Neuronal stem cell (in vitro differentiated cells): ENCODE measurements at regions not wholly inside any gene's neighbourhood (a gene's known extent, or its start where the extent isn't known, plus 50 kb on each side); places are given as distances from the start of the nearest gene placed in this dataset.
A peak's percentile ranks its signal among the peaks of the same experiment; 100 is the strongest.

ENCODE experiments used
- DNase-seq: peaks from one replicate; pipeline ENCODE4 v3.0.0-alpha.2; 2013; ENCODE audit warnings: low spot score
- H2AFZ ChIP-seq: one replicate; pipeline ENCODE4 v1.6.1; 2013; ENCODE audit warnings: mild to moderate bottlenecking, low read length, inconsistent platforms
- H2AK5ac ChIP-seq: 2 replicates; pipeline ENCODE4 v1.6.1; 2013; ENCODE audit warnings: low read depth, mild to moderate bottlenecking, inconsistent platforms, low read length, moderate library complexity, mixed read lengths
- H2BK120ac ChIP-seq: 2 replicates; pipeline ENCODE4 v1.6.1; 2013; ENCODE audit warnings: low read depth, mild to moderate bottlenecking, inconsistent platforms, low read length, moderate library complexity, mixed read lengths
- H2BK12ac ChIP-seq: one replicate; pipeline ENCODE4 v1.6.1; 2013; ENCODE audit warnings: low read length, inconsistent platforms
- H2BK15ac ChIP-seq: 2 replicates; pipeline ENCODE4 v1.6.1; 2013; ENCODE audit warnings: mild to moderate bottlenecking, low read length, inconsistent platforms, mixed read lengths
- H2BK5ac ChIP-seq: one replicate; pipeline ENCODE4 v1.6.1; 2013; ENCODE audit warnings: inconsistent platforms, mild to moderate bottlenecking, low read length, moderate library complexity
- H3K14ac ChIP-seq: one replicate; pipeline ENCODE4 v1.6.1; 2013; ENCODE audit warnings: low read length, inconsistent platforms
- H3K18ac ChIP-seq: 2 replicates; pipeline ENCODE4 v1.6.1; 2013; ENCODE audit warnings: low read length, inconsistent platforms
- H3K23ac ChIP-seq: 2 replicates; pipeline ENCODE4 v1.6.1; 2013; ENCODE audit warnings: low read depth, mild to moderate bottlenecking, mixed read lengths, low read length, inconsistent platforms; ENCODE audit not compliant: poor library complexity
- H3K27ac ChIP-seq: replicated peaks from 3 replicates; pipeline ENCODE4 v1.5.1; 2013; ENCODE audit warnings: low read length, inconsistent platforms
- H3K27me3 ChIP-seq, 3 experiments: 2 replicates each; pipeline ENCODE4 v1.6.1; 2013; ENCODE audit warnings: low read length in 3 of 3, mild to moderate bottlenecking in 2 of 3, inconsistent platforms in 1 of 3, low read depth in 1 of 3, mixed read lengths in 1 of 3, moderate library complexity in 1 of 3; ENCODE audit not compliant: control insufficient read depth in 3 of 3, insufficient read depth in 3 of 3
- H3K36me3 ChIP-seq, 2 donors: replicated peaks in 1 of 2; 2 replicates each; pipeline ENCODE4 v1.6.1; 2013; ENCODE audit warnings: low read length in 2 of 2; ENCODE audit not compliant: control insufficient read depth in 2 of 2, insufficient read depth in 2 of 2
- H3K4ac ChIP-seq: 2 replicates; pipeline ENCODE4 v1.6.1; 2013; ENCODE audit warnings: inconsistent platforms, mild to moderate bottlenecking, low read length, moderate library complexity
- H3K4me1 ChIP-seq, 2 donors: 1 replicate in 1 of 2; 2 replicates in 1 of 2; pipeline ENCODE4 v1.6.1; 2013; ENCODE audit warnings: low read length in 2 of 2, low read depth in 1 of 2; ENCODE audit not compliant: control insufficient read depth in 2 of 2, insufficient read depth in 1 of 2
- H3K4me2 ChIP-seq: one replicate; pipeline ENCODE4 v1.6.1; 2013; ENCODE audit warnings: mild to moderate bottlenecking, low read length, inconsistent platforms; ENCODE audit not compliant: insufficient read depth, poor library complexity, severe bottlenecking
- H3K4me3 ChIP-seq, 2 donors: 2 replicates each; pipeline ENCODE4 v1.5.1; 2013; ENCODE audit warnings: low read length in 2 of 2, mild to moderate bottlenecking in 2 of 2, inconsistent platforms in 1 of 2, moderate library complexity in 1 of 2
- H3K79me1 ChIP-seq: one replicate; pipeline ENCODE4 v1.6.1; 2013; ENCODE audit warnings: low read depth, mild to moderate bottlenecking, inconsistent platforms, low read length, moderate library complexity
- H3K9ac ChIP-seq: one replicate; pipeline ENCODE4 v1.6.1; 2013; ENCODE audit warnings: mild to moderate bottlenecking, low read depth, low read length, inconsistent platforms; ENCODE audit not compliant: poor library complexity
- H3K9me3 ChIP-seq, 2 donors: replicated peaks in 1 of 2; 2 replicates each; pipeline versions ENCODE3 to v1.6.1; 2013; ENCODE audit warnings: low read length in 2 of 2, mild to moderate bottlenecking in 2 of 2, inconsistent platforms in 1 of 2, low read depth in 1 of 2, mixed read lengths in 1 of 2, moderate library complexity in 1 of 2; ENCODE audit not compliant: control insufficient read depth in 2 of 2, insufficient read depth in 1 of 2
- H4K8ac ChIP-seq: one replicate; pipeline ENCODE4 v1.6.1; 2013; ENCODE audit warnings: low read depth, mild to moderate bottlenecking, inconsistent platforms, low read length, moderate library complexity
- H4K91ac ChIP-seq: one replicate; pipeline ENCODE4 v1.6.1; 2013; ENCODE audit warnings: low read length, low read depth, mild to moderate bottlenecking, inconsistent platforms; ENCODE audit not compliant: poor library complexity
- WGBS, 2 donors: extraction: QIAGEN DNeasy Blood & Tissue Kit; methylation state at CpG; one replicate each; pipeline ENCODE4 v1.1.7; 2013; ENCODE audit warnings: missing lambda C conversion rate in 2 of 2, mixed read lengths in 1 of 2; ENCODE audit not compliant: insufficient read length in 2 of 2, insufficient replicate concordance in 1 of 2; ENCODE audit errors: extremely low coverage in 2 of 2; 5-methylcytosine and 5-hydroxymethylcytosine counted together

DNA sequence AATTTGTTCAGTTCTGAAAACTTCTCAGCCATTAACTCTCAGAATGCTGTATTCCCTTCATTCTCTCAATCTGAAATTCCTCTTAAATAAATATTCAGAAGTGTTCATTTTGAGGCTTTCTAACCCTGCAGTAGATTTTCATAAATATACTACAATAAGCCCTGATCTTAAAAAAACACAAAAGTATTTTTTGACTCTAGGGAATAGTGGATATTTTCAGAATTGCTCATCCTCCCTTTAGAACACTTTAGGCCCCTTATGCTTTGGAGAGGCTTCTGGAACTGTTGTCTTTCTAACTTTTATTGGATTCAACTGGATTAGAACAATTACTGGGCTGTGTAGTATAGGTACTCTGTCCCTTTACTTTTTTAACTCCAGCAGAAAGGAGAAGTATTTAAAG lies 1662.6 kb upstream of the MIR17HG start:
- Histone ChIP-seq H2AK5ac (no peak overlapping the region), H3K27ac (no peak overlapping the region), H3K4ac (no peak overlapping the region), H2BK15ac (no peak overlapping the region), H3K14ac (no peak overlapping the region), H2BK12ac (no peak overlapping the region), H4K91ac (no peak overlapping the region), H3K79me1 (no peaks in the 10 kb centered on the region), H3K9me3 (no peaks in the 10 kb centered on the region), H3K36me3 (no peaks in the 10 kb centered on the region), H3K27me3 (no peaks in the 10 kb centered on the region), H3K9ac (no peak overlapping the region), H4K8ac (no peak overlapping the region), H3K23ac (no peak overlapping the region), H2BK5ac (no peak overlapping the region), H2BK120ac (no peak overlapping the region), H3K4me1 (peaks cover 2% of the 10 kb centered on the region in 2 donors), H3K4me3 (no peak overlapping the region), H3K4me2 (no peak overlapping the region), H2AFZ (no peak overlapping the region), H3K18ac (no peak overlapping the region)
- no peak for DNase-seq

DNA sequence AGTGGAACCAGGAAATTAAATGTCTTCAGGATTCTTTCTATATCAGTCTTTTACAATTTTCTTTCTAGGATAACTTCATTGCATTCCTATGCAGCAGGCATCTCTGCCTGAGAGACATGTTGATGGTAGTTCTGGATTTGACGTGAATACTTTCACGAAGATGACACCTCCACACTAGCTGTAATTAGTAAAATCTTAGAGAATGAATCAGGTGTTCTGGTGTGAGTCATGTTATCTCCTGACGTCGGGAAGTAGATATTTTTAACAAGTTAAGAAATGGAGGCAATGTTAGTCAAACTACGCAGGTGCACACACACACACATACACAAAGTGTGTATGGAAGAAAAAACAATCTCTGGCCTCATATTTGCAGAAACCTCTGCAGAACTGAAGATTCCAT lies 1661.3 kb upstream of the MIR17HG start:
- no peak overlapping the region for H2BK12ac ChIP-seq
- no peaks in the 10 kb centered on the region for H3K9me3 ChIP-seq
- H2BK5ac ChIP-seq = no peak overlapping the region
- no peak overlapping the region for H3K23ac ChIP-seq
- no CpG with 5 or more reads among the region's 5 CpGs for WGBS, 2 donors
- no peaks in the 10 kb centered on the region for H3K79me1 ChIP-seq
- H4K91ac ChIP-seq = no peak overlapping the region
- H3K4me1 ChIP-seq = peaks cover 2% of the 10 kb centered on the region in 2 donors
- H2BK15ac ChIP-seq = no peak overlapping the region
- no peaks in the 10 kb centered on the region for H3K36me3 ChIP-seq
- H3K4ac ChIP-seq = no peak overlapping the region
- no peak overlapping the region for H3K4me3 ChIP-seq
- no peak overlapping the region for H3K27ac ChIP-seq
- no peak for DNase-seq
- no peak overlapping the region for H3K4me2 ChIP-seq
- H3K27me3 ChIP-seq = no peaks in the 10 kb centered on the region
- H3K14ac ChIP-seq = no peak overlapping the region
- no peak overlapping the region for H3K9ac ChIP-seq
- no peak overlapping the region for H2AK5ac ChIP-seq
- no peak overlapping the region for H2BK120ac ChIP-seq
- no peak overlapping the region for H4K8ac ChIP-seq
- no peak overlapping the region for H2AFZ ChIP-seq
- H3K18ac ChIP-seq = no peak overlapping the region

DNA sequence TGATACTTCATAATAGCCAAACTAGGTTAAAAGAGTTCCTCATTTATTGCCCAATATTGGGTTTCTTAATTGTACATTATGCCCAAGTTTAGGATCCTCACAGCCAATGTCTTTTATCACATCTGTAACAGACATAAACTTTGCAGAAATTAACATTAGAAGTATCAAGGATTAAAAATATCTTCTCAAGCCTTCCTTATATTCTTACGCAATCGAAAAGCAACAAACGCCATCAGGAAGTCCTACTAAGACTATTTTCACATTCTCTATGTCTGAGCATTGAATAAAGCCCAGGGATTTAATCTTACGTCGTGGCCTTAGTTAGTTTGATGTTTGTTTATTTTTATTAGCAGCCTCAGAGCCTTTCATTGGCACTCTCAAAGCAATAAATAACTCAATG lies 1660.4 kb upstream of the MIR17HG start:
- no peak overlapping the region for H2BK12ac ChIP-seq
- whole genome bisulfite sequencing, 2 donors = no CpG with 5 or more reads among the region's 5 CpGs
- no peak overlapping the region for H2AFZ ChIP-seq
- H3K27ac ChIP-seq = no peak overlapping the region
- H3K4me2 ChIP-seq = no peak overlapping the region
- peaks cover 2% of the 10 kb centered on the region in 2 donors for H3K4me1 ChIP-seq
- no peaks in the 10 kb centered on the region for H3K36me3 ChIP-seq
- H2BK15ac ChIP-seq = no peak overlapping the region
- no peaks in the 10 kb centered on the region for H3K27me3 ChIP-seq
- no peak overlapping the region for H3K4ac ChIP-seq
- no peak overlapping the region for H2BK120ac ChIP-seq
- no peak overlapping the region for H4K91ac ChIP-seq
- H3K23ac ChIP-seq = no peak overlapping the region
- no peak overlapping the region for H2BK5ac ChIP-seq
- H2AK5ac ChIP-seq = no peak overlapping the region
- DNase-seq = no peak
- no peak overlapping the region for H3K9ac ChIP-seq
- H3K4me3 ChIP-seq = no peak overlapping the region
- H3K14ac ChIP-seq = no peak overlapping the region
- H3K18ac ChIP-seq = no peak overlapping the region
- no peak overlapping the region for H4K8ac ChIP-seq
- H3K79me1 ChIP-seq = no peaks in the 10 kb centered on the region
- H3K9me3 ChIP-seq = no peaks in the 10 kb centered on the region

DNA sequence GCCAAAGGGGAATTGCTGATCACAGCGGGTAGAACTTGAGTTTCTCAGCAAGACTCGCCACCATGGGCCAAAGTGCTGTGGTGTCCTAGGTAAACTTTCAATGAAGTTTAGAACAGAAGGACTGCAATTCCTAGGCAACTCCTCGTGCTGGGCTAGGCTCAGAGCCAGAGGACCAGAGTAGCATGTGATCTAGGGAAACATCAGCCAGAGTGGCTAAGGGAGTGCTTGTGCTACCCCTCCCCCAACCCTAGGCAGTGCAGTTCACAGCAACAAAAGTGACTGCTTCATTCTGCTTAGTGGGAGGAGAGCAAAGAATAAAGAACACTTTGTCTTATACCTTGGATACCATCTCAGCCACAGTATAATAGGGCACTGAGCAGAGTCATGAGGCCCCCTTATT lies 1658.6 kb upstream of the MIR17HG start:
- WGBS, 2 donors = no CpG with 5 or more reads among the region's 3 CpGs
- H2BK12ac ChIP-seq = no peak overlapping the region

More for the DNA sequence above, 1658.6 kb upstream of the MIR17HG start:
- no peaks in the 10 kb centered on the region for H3K36me3 ChIP-seq
- peak overlapping the region; percentile 58 for H2AFZ ChIP-seq
- no peak for DNase-seq
- H4K8ac ChIP-seq = no peak overlapping the region
- H3K9me3 ChIP-seq = no peaks in the 10 kb centered on the region
- no peak overlapping the region for H3K9ac ChIP-seq
- no peak overlapping the region for H3K4me2 ChIP-seq
- H2AK5ac ChIP-seq = no peak overlapping the region
- peaks cover 2% of the 10 kb centered on the region in 2 donors for H3K4me1 ChIP-seq
- H2BK120ac ChIP-seq = no peak overlapping the region
- H4K91ac ChIP-seq = no peak overlapping the region
- H3K79me1 ChIP-seq = no peaks in the 10 kb centered on the region
- no peak overlapping the region for H3K27ac ChIP-seq
- no peak overlapping the region for H3K4ac ChIP-seq
- H3K18ac ChIP-seq = no peak overlapping the region
- H3K27me3 ChIP-seq = no peaks in the 10 kb centered on the region
- H2BK5ac ChIP-seq = no peak overlapping the region
- H2BK15ac ChIP-seq = no peak overlapping the region
- H3K14ac ChIP-seq = no peak overlapping the region
- H3K4me3 ChIP-seq = no peak overlapping the region
- H3K23ac ChIP-seq = no peak overlapping the region
